ENCODE measurements at regions not wholly inside any gene's neighbourhood (a gene's known extent, or its start where the extent isn't known, plus 50 kb on each side); places are given as distances from the start of the nearest gene placed in this dataset.

DNA sequence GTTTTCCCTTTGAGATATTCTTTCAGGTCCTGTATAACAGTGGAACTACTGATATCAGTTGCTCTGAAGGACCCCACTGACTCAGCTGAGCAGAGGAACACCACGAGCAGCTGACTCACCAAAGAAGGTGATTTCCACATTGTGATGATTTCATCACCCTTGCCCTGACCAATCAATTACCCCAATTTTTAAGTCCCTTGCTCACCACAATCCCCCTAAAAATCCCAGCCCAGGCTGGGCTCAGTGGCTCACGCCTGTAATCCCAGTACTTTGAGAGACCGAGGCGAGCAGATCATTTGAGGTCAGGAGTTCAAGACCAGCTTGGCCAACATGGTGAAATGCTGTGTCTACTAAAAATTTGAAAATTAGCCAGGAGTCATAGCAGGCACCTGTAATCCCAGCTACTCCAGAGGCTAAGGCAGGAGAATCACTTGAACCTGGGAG, 125.3 kb upstream of the ABCA1 start:
- TF ChIP-seq, protein P1, sequence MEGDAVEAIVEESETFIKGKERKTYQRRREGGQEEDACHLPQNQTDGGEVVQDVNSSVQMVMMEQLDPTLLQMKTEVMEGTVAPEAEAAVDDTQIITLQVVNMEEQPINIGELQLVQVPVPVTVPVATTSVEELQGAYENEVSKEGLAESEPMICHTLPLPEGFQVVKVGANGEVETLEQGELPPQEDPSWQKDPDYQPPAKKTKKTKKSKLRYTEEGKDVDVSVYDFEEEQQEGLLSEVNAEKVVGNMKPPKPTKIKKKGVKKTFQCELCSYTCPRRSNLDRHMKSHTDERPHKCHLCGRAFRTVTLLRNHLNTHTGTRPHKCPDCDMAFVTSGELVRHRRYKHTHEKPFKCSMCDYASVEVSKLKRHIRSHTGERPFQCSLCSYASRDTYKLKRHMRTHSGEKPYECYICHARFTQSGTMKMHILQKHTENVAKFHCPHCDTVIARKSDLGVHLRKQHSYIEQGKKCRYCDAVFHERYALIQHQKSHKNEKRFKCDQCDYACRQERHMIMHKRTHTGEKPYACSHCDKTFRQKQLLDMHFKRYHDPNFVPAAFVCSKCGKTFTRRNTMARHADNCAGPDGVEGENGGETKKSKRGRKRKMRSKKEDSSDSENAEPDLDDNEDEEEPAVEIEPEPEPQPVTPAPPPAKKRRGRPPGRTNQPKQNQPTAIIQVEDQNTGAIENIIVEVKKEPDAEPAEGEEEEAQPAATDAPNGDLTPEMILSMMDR (IDR thresholded peaks at IDR 0.05; ENCODE audit: poor library complexity) = no peak
- no peak for TF ChIP-seq EZH2 (IDR thresholded peaks at IDR 0.05; ENCODE audit: borderline replicate concordance)
